ENCODE measurements at regions not wholly inside any gene's neighbourhood (a gene's known extent, or its start where the extent isn't known, plus 50 kb on each side); places are given as distances from the start of the nearest gene placed in this dataset.

DNA sequence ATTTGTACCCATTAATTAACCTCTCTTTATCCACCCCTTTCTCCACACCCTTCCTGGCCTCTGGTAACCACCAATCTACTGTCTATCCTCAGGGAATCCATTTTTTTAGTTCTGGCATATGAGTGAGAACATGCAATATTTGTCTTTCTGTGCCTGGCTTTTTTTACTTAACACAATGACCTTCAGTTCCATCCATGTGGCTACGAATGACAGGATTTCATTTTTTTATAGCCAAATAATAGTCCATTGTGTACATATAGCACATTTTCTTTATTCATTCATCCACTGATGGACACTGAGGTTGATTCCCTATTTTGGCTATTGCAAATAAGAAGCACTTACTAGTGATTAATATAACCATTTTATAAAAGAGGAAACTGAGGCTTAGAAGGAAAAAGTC, 109.9 kb upstream of the NANOGP8 start:
- no peak overlapping the region for H3K4me3 ChIP-seq (ENCODE audit: low read depth, low read length)
- DNase-seq (ENCODE audit: low read depth) (no peak), FAIRE-seq (no peak)
- no peaks in the 10 kb centered on the region for H3K27me3 ChIP-seq (ENCODE audit: control insufficient read depth, insufficient read depth, low read length)
- no peaks in the 10 kb centered on the region for H3K36me3 ChIP-seq (ENCODE audit: control insufficient read depth, insufficient read depth, low read length)
- TF ChIP-seq, protein P1, sequence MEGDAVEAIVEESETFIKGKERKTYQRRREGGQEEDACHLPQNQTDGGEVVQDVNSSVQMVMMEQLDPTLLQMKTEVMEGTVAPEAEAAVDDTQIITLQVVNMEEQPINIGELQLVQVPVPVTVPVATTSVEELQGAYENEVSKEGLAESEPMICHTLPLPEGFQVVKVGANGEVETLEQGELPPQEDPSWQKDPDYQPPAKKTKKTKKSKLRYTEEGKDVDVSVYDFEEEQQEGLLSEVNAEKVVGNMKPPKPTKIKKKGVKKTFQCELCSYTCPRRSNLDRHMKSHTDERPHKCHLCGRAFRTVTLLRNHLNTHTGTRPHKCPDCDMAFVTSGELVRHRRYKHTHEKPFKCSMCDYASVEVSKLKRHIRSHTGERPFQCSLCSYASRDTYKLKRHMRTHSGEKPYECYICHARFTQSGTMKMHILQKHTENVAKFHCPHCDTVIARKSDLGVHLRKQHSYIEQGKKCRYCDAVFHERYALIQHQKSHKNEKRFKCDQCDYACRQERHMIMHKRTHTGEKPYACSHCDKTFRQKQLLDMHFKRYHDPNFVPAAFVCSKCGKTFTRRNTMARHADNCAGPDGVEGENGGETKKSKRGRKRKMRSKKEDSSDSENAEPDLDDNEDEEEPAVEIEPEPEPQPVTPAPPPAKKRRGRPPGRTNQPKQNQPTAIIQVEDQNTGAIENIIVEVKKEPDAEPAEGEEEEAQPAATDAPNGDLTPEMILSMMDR (IDR thresholded peaks at IDR 0.05; ENCODE audit: insufficient read depth, low read length, severe bottlenecking) = no peak

- FAIRE-seq (no peak), DNase-seq (ENCODE audit: low read depth) (peak; percentile 28)
- Histone ChIP-seq H3K4me3 (ENCODE audit: low read depth, low read length) (no peak overlapping the region), H3K36me3 (ENCODE audit: control insufficient read depth, insufficient read depth, low read length) (no peaks in the 10 kb centered on the region), H3K27me3 (ENCODE audit: control insufficient read depth, insufficient read depth, low read length) (no peaks in the 10 kb centered on the region)
- TF ChIP-seq, protein P1 (IDR thresholded peaks at IDR 0.05; ENCODE audit: insufficient read depth, low read length, severe bottlenecking) = no peak
Observed at GRCh38 chr15:35194296-35194695, 109.2 kb upstream of the NANOGP8 start.

- DNase-seq (ENCODE audit: low read depth) (no peak), FAIRE-seq (no peak)
- H3K27me3 ChIP-seq (ENCODE audit: control insufficient read depth, insufficient read depth, low read length) = no peaks in the 10 kb centered on the region
- H3K36me3 ChIP-seq (ENCODE audit: control insufficient read depth, insufficient read depth, low read length) = no peaks in the 10 kb centered on the region
- no peak overlapping the region for H3K4me3 ChIP-seq (ENCODE audit: low read depth, low read length)
- TF ChIP-seq, protein P1 (IDR thresholded peaks at IDR 0.05; ENCODE audit: insufficient read depth, low read length, severe bottlenecking) = no peak
Observed at GRCh38 chr15:35191783-35192182, 106.7 kb upstream of the NANOGP8 start.

- no peak for DNase-seq (ENCODE audit: low read depth)
- Histone ChIP-seq H3K4me3 (ENCODE audit: low read depth, low read length) (no peak overlapping the region), H3K27me3 (ENCODE audit: control insufficient read depth, insufficient read depth, low read length) (no peaks in the 10 kb centered on the region), H3K36me3 (ENCODE audit: control insufficient read depth, insufficient read depth, low read length) (no peaks in the 10 kb centered on the region)
- TF ChIP-seq, protein P1 (IDR thresholded peaks at IDR 0.05; ENCODE audit: insufficient read depth, low read length, severe bottlenecking) = no peak
- no peak for FAIRE-seq
Observed at GRCh38 chr15:35186346-35186745, 101.3 kb upstream of the NANOGP8 start.

DNA sequence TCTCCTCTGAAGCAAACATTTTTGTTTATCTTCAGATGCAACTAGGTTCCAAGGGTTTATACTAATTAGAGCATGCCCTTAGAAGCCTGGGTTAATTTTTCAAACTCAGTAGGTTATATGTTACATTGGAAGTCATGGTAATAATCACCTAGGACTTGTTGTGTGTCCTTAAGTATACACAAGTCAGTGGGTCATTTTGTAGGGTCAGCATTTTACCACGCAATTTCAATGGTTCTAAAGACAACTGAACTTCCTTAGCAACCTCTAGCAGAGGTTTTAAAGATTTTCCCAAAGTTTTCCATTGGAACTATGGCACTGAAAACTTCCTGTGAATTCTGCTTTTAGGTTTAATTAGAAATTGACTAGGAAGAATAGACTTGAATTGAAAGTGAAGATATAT, 99.6 kb upstream of the NANOGP8 start:
- FAIRE-seq (no peak), DNase-seq (ENCODE audit: low read depth) (no peak)
- H3K27me3 ChIP-seq (ENCODE audit: control insufficient read depth, insufficient read depth, low read length) = no peaks in the 10 kb centered on the region
- TF ChIP-seq, protein P1 (IDR thresholded peaks at IDR 0.05; ENCODE audit: insufficient read depth, low read length, severe bottlenecking) = no peak
- H3K4me3 ChIP-seq (ENCODE audit: low read depth, low read length) = no peak overlapping the region
- H3K36me3 ChIP-seq (ENCODE audit: control insufficient read depth, insufficient read depth, low read length) = no peaks in the 10 kb centered on the region

- Histone ChIP-seq H3K36me3 (ENCODE audit: control insufficient read depth, insufficient read depth, low read length) (no peaks in the 10 kb centered on the region), H3K27me3 (ENCODE audit: control insufficient read depth, insufficient read depth, low read length) (no peaks in the 10 kb centered on the region), H3K4me3 (ENCODE audit: low read depth, low read length) (no peak overlapping the region)
- no peak for DNase-seq (ENCODE audit: low read depth)
- TF ChIP-seq, protein P1 (IDR thresholded peaks at IDR 0.05; ENCODE audit: insufficient read depth, low read length, severe bottlenecking) = no peak
- no peak for FAIRE-seq
Observed at GRCh38 chr15:35182841-35183479, 97.9 kb upstream of the NANOGP8 start.
